Hepatocyte (in vitro differentiated cells): ENCODE measurements at regions not wholly inside any gene's neighbourhood (a gene's known extent, or its start where the extent isn't known, plus 50 kb on each side); places are given as distances from the start of the nearest gene placed in this dataset.

Experiments used
- CTCF ChIP-seq: fragments of 200-600 bp; sonication (generic); IDR thresholded peaks from 2 replicates; pipeline ENCODE4 v1.5.1; 2016; ENCODE audit warnings: antibody characterized with exemption, mild to moderate bottlenecking; ENCODE audit not compliant: poor library complexity
- EZH2 ChIP-seq: fragments of 200-600 bp; sonication (generic); IDR thresholded peaks from 2 replicates; pipeline ENCODE4 v1.6.1; 2016; ENCODE audit warnings: antibody characterized with exemption, mild to moderate bottlenecking, borderline replicate concordance
- EZH2phosphoT487 ChIP-seq: fragments of 200-600 bp; sonication (generic); IDR thresholded peaks from one replicate; pipeline ENCODE4 v1.6.1; 2018; ENCODE audit warnings: antibody characterized with exemption, mild to moderate bottlenecking, low read depth, moderate library complexity; ENCODE audit not compliant: unreplicated experiment, severe bottlenecking

- TF ChIP-seq CTCF (no peak), EZH2 (no peak), EZH2phosphoT487 (no peak)
Measured at GRCh38 chr14:101464984-101465794, 96.1 kb upstream of the DIO3 start.
